B cell (primary cell): ENCODE measurements at regions not wholly inside any gene's neighbourhood (a gene's known extent, or its start where the extent isn't known, plus 50 kb on each side); places are given as distances from the start of the nearest gene placed in this dataset.

Experiments used
- EZH2 ChIP-seq: IDR thresholded peaks from 2 replicates; pipeline ENCODE4 v1.6.1; 2012; ENCODE audit warnings: borderline replicate concordance, low read depth, mild to moderate bottlenecking, moderate library complexity, low read length; ENCODE audit not compliant: insufficient read depth, poor library complexity, severe bottlenecking
- TF ChIP-seq, protein P1 (sequence below): fragments of 200-600 bp; IDR thresholded peaks from one replicate; pipeline ENCODE4 v1.8.0; 2022; ENCODE audit warnings: antibody characterized with exemption, mild to moderate bottlenecking

DNA sequence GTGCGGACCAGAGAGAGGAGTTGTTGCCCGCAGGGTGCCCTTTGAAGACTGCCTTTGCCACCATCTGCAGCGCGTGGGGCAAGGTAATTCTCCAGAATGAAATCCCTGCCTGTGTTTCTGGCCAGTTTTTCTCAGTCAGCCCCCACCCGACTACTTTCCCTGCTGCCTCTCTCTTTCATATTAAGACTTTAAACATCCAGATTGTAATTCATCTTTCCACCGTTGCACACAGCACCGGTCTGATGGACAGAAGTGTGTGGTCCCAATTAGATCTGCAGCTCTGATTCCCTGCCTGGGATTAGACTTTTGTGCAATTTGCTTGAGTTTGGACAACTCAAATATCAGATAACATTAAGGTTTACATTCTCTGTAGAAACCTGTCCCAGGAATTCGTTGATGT lies 489.0 kb downstream of the QKI start:
- TF ChIP-seq, protein P1, sequence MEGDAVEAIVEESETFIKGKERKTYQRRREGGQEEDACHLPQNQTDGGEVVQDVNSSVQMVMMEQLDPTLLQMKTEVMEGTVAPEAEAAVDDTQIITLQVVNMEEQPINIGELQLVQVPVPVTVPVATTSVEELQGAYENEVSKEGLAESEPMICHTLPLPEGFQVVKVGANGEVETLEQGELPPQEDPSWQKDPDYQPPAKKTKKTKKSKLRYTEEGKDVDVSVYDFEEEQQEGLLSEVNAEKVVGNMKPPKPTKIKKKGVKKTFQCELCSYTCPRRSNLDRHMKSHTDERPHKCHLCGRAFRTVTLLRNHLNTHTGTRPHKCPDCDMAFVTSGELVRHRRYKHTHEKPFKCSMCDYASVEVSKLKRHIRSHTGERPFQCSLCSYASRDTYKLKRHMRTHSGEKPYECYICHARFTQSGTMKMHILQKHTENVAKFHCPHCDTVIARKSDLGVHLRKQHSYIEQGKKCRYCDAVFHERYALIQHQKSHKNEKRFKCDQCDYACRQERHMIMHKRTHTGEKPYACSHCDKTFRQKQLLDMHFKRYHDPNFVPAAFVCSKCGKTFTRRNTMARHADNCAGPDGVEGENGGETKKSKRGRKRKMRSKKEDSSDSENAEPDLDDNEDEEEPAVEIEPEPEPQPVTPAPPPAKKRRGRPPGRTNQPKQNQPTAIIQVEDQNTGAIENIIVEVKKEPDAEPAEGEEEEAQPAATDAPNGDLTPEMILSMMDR: no peak
- TF ChIP-seq EZH2: no peak
